IPS-15b (cell line): ENCODE measurements at regions not wholly inside any gene's neighbourhood (a gene's known extent, or its start where the extent isn't known, plus 50 kb on each side); places are given as distances from the start of the nearest gene placed in this dataset.
"Not testable (repeated sequence)": the region's sequence is repeated elsewhere in the genome, so short reads cannot be mapped to it uniquely, and the experiment has no call there.

Source experiments
- H3K27me3 ChIP-seq: one replicate; pipeline ENCODE4 v1.6.1; 2013; ENCODE audit warnings: low read length; ENCODE audit not compliant: control insufficient read depth, insufficient read depth
- H3K36me3 ChIP-seq: one replicate; pipeline ENCODE4 v1.6.1; 2013; ENCODE audit warnings: low read length; ENCODE audit not compliant: control insufficient read depth, insufficient read depth
- H3K4me1 ChIP-seq: one replicate; pipeline ENCODE4 v1.6.1; 2013; ENCODE audit warnings: mild to moderate bottlenecking, low read length; ENCODE audit not compliant: control insufficient read depth, insufficient read depth
- H3K4me3 ChIP-seq: one replicate; pipeline ENCODE4 v1.5.1; 2013; ENCODE audit warnings: low read depth, low read length
- H3K9ac ChIP-seq: one replicate; pipeline ENCODE4 v1.6.1; 2013; ENCODE audit warnings: low read depth, mild to moderate bottlenecking, low read length
- H3K9me3 ChIP-seq: one replicate; pipeline ENCODE4 v1.6.1; 2013; ENCODE audit warnings: mild to moderate bottlenecking, low read length; ENCODE audit not compliant: control insufficient read depth, insufficient read depth

DNA sequence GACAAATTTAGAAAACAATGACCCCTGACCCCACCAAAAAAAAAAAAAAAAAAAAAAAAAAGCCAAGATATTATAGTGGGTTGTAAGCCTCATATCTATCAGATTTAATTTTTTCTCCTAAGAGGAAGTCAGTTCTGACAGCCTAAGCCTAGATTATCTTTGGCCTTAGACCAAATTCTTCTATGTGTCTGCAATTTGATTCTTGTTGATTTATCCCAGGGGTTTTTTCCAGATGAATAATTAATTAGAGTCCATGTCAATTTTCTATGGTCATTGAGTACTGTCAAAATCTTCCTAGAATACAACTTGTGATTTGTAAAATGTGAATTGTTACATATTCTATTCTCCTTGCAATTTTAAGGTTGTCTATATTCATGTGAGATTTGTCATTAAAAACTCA, 151.6 kb upstream of the CACNA2D1 start:
- Histone ChIP-seq H3K9ac (no peak overlapping the region), H3K4me3 (no peak overlapping the region), H3K4me1 (no peaks in the 10 kb centered on the region), H3K27me3 (no peaks in the 10 kb centered on the region), H3K9me3 (no peaks in the 10 kb centered on the region), H3K36me3 (no peaks in the 10 kb centered on the region)

DNA sequence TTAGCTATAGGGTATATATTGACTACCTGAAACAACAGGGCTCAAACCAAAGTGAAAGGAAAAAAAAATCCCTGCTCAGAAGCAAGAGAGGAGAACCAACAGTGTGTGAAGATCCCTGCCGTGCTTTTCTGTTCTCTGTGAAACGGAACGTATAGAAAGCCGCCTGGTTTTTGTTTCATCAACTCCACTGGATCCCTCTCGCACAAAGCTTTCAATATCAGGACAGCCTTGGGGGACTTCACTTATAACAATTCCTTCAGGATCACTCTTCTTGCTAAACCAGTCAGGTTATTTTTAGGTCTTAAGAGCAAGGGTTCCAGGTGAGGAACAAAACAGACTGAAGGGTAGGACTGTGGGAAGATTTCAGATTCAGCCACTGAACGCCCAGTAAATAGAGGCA, 151.1 kb upstream of the CACNA2D1 start:
- H3K27me3 ChIP-seq, result no peaks in the 10 kb centered on the region
- H3K4me3 ChIP-seq, result no peak overlapping the region
- H3K36me3 ChIP-seq, result no peaks in the 10 kb centered on the region
- no peaks in the 10 kb centered on the region for H3K9me3 ChIP-seq
- H3K4me1 ChIP-seq, result no peaks in the 10 kb centered on the region
- no peak overlapping the region for H3K9ac ChIP-seq

DNA sequence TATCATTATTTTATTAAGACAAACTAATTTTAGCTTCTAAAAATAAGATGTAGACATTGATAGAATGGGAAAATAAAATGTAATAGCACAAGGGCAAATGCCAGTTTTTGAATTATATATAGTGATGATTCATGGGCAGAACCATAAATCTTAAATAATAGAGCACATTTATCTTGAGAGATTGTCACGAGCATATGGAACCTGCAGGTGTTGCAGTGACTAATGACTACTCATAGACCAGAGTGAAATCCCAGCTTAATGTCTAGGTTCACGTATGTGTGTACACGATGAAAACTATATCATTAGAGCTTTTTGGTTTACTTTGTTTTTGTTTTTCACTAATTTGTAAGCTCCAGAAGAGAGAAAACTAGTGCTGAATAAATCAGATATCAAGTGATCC, 150.2 kb upstream of the CACNA2D1 start:
- Histone ChIP-seq H3K9ac (no peak overlapping the region), H3K9me3 (no peaks in the 10 kb centered on the region), H3K4me3 (no peak overlapping the region), H3K4me1 (no peaks in the 10 kb centered on the region), H3K36me3 (no peaks in the 10 kb centered on the region), H3K27me3 (no peaks in the 10 kb centered on the region)

DNA sequence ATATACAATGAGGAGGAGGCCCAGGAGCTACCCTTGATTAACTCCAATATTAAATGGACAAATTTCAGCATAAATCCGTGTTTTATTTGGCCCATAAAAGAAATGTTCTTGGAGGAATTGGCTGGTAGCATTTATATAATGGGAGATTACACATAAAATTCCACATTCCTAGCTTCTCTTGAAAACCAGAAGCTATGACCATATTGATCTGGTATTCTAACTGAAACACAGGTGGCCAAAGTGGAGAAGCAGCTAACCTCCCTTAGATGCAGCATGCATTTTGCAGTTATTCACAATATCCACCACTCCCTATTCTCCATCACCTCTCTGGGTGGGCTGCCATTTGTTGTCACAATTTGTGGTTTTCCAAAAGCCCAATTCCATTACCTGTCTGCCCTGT, 148.8 kb upstream of the CACNA2D1 start:
- H3K4me1 ChIP-seq, result no peaks in the 10 kb centered on the region
- H3K27me3 ChIP-seq, result no peaks in the 10 kb centered on the region
- no peaks in the 10 kb centered on the region for H3K36me3 ChIP-seq
- no peaks in the 10 kb centered on the region for H3K9me3 ChIP-seq
- H3K4me3 ChIP-seq, result no peak overlapping the region
- H3K9ac ChIP-seq, result no peak overlapping the region

DNA sequence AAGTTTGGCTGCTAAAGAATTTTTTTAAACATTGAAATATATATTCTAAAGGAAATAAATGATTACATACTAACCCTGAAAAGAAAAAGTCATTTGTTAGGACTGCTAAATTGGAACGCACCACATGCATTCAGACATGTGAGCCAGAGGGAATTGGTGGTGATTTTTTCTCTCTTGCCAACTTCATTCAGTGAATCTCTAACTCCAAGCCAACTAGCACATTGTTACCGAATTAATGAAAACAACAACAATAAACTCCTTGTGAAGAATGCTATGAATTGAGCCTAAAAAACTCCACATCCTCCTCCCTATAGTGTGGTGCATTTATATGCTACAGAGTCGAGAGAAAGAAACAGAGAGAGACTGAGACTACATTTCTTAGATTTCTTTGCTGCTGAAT, 135.5 kb upstream of the CACNA2D1 start:
- H3K27me3 ChIP-seq, result no peaks in the 10 kb centered on the region
- no peaks in the 10 kb centered on the region for H3K4me1 ChIP-seq
- H3K36me3 ChIP-seq, result no peaks in the 10 kb centered on the region
- no peaks in the 10 kb centered on the region for H3K9me3 ChIP-seq
- H3K9ac ChIP-seq, result no peak overlapping the region
- no peak overlapping the region for H3K4me3 ChIP-seq

DNA sequence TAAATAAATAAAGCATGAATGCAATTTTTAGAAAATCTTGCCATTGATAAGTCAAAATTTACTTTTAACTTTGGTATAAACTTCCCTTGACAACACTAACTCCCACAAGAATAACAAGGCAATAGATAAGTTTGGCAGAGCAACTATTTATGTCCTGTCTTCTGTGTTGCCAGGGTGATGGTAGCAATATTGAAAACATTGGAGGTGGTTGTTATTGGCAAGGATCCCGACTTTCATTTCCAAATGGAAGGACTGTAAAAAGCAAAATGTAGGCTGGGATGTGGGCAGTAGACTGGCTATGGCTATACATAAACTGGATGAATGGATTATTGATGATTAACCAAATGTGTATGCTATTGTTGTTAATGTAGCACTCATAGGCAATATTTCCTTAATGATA, 134.9 kb upstream of the CACNA2D1 start:
- H3K9ac ChIP-seq, result no peak overlapping the region
- no peaks in the 10 kb centered on the region for H3K9me3 ChIP-seq
- no peak overlapping the region for H3K4me3 ChIP-seq
- H3K36me3 ChIP-seq, result no peaks in the 10 kb centered on the region
- no peaks in the 10 kb centered on the region for H3K4me1 ChIP-seq
- no peaks in the 10 kb centered on the region for H3K27me3 ChIP-seq

DNA sequence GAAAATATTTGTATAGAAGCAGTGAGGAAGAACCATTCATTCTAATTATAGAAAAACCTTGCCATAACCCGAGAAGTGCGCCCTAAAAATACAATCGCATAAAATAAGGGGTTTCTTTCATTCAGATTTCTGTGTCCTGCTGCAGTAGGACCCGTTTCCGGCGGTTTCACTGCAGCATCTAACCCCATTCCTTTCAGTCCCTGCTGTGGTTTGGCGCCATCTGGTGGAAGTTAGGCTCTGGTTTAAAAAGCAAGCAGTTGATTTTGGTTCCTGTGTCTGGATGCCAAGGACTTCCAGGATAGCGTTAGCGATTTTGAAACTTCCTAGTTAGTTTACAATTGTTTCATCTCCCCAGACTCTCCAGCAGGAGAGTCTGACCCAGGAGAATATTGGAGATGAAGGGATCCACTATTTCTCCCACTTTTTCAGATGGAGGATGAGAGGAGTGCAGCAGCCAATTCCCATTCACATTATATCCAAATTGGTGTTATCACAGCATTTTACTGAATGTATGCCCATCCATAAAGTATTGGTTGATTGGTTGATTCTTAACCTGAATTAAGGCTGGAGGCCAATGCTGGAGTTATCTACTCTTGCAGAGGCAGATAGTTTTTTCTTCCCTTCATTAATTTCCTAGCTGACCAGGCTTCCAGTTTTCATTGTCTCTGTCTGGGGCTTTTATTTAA, 128.8 kb upstream of the CACNA2D1 start:
- Histone ChIP-seq H3K36me3 (no peaks in the 10 kb centered on the region), H3K4me1 (no peaks in the 10 kb centered on the region), H3K9ac (no peak overlapping the region), H3K27me3 (no peaks in the 10 kb centered on the region), H3K4me3 (no peak overlapping the region), H3K9me3 (no peaks in the 10 kb centered on the region)

DNA sequence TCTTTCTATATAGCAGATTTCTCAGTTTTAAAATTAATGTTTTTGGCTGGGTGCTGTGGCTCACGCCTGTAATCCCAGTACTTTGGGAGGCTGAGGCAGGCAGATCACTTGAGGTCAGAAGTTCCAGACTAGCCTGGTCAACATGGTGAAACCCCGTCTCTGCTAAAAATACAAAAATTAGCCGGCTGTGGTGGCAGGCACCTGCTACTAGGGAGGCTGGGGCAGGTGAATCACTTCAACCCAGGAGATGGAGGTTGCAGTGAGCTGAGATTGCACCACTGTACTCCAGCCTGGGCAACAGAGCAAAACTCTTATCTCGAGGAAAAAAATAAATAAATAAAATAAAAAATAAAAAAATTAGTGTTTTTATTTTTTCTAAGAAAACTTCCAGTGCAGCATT, 127.5 kb upstream of the CACNA2D1 start:
- H3K9ac ChIP-seq, H3K4me1 ChIP-seq, H3K4me3 ChIP-seq, H3K36me3 ChIP-seq, H3K27me3 ChIP-seq, H3K9me3 ChIP-seq: not testable (repeated sequence)

DNA sequence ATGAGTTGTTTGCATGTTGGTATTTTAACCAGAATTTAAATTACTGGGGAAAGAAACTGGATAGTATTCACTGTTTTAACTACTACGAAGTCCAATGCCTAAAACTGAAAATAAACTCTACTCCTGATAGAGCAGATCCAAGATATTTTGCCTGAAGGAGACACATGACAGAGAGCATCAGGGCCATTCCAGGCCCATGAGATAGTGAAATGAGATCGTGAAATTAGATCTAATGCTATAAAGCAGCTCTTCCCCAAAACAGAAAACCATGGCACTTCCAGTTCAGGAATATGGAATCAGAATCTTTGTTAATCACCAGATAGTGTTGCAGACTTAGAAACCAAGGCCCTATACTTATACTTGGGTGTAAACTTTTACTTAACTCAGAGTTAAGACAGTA, 124.3 kb upstream of the CACNA2D1 start:
- Histone ChIP-seq H3K9me3 (no peaks in the 10 kb centered on the region), H3K4me1 (no peaks in the 10 kb centered on the region), H3K9ac (no peak overlapping the region), H3K27me3 (no peaks in the 10 kb centered on the region), H3K4me3 (no peak overlapping the region), H3K36me3 (no peaks in the 10 kb centered on the region)

DNA sequence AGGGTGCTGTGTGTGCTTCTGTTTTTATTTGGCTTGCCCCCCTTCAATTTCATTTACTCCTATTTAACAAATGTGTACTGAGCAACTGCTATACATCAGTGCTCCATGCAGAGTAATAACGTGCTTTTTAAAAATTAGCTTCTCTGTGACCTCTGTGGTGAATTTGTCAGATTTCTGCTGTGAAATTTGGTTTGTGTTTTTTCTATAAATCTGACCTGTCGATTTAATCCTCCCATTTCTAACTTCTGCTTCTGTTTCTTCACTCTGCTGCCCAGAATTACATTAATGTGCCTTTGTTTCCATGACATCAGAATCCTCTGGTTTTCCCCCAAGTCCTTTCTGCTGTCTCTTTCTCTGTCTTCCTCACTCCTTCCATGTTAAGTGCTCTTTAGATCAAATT, 123.8 kb upstream of the CACNA2D1 start:
- no peaks in the 10 kb centered on the region for H3K9me3 ChIP-seq
- H3K4me1 ChIP-seq, result no peaks in the 10 kb centered on the region
- H3K36me3 ChIP-seq, result no peaks in the 10 kb centered on the region
- no peak overlapping the region for H3K9ac ChIP-seq
- no peak overlapping the region for H3K4me3 ChIP-seq
- no peaks in the 10 kb centered on the region for H3K27me3 ChIP-seq

DNA sequence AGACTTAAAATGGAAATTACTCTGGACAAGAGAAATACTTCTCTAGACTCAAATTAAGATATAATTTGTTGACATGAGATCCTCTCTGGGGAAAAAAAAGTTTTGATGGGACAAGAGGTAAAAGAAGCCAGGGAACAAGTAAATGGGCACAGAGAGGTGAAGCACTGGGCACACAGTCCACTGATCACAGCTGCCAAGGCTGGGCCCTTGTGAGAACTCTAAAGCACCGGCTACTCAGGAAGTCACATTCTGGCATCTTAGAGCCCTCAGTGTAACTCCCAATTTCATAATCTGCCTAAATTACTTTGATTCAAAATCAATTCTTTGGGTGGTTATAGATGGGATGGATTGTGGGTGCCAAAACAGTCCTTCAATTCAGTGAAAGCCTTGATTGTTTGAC, 123.2 kb upstream of the CACNA2D1 start:
- no peak overlapping the region for H3K4me3 ChIP-seq

DNA sequence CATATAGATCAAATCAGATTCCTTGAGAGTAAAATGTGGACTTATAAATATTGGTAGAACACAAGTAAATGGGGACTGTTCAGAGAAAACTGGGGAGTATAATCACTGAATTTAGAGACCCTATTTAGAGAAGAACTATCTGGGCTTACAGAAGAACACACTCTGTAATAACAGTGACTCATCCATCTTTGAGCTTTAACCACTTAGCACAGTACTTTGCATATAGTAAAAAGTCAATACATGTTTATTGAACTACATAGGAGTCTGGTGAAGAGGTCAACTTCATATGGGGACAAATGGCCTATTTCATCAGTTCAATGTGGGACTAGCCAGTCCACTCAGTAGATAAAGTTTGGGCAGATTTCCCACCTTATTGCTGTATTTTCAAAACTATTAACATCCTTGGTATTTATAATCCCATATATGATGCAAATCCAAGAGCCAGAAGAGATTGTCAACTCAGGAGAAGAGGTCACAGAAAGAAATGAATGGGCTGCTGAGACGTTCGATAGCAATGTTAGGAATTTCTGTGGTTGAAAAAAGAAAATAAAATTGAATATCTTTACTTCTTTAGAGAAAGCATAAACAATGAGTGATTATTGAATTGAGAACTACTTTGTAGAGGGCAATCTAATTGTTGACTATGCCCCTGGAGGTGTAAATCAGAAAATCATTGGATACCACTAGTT, 119.3 kb upstream of the CACNA2D1 start:
- Histone ChIP-seq H3K27me3 (no peaks in the 10 kb centered on the region), H3K4me3 (no peak overlapping the region), H3K36me3 (no peaks in the 10 kb centered on the region), H3K9ac (no peak overlapping the region), H3K4me1 (no peaks in the 10 kb centered on the region), H3K9me3 (no peaks in the 10 kb centered on the region)

More for the DNA sequence above, 123.2 kb upstream of the CACNA2D1 start:
- Histone ChIP-seq H3K27me3 (no peaks in the 10 kb centered on the region), H3K4me1 (no peaks in the 10 kb centered on the region), H3K9ac (no peak overlapping the region), H3K36me3 (no peaks in the 10 kb centered on the region), H3K9me3 (no peaks in the 10 kb centered on the region)
